IPS-18c (cell line): ENCODE measurements at regions not wholly inside any gene's neighbourhood (a gene's known extent, or its start where the extent isn't known, plus 50 kb on each side); places are given as distances from the start of the nearest gene placed in this dataset.
"Not testable (repeated sequence)": the region's sequence is repeated elsewhere in the genome, so short reads cannot be mapped to it uniquely, and the experiment has no call there.

Experiments used
- H3K4me3 ChIP-seq: 2 replicates; pipeline ENCODE4 v1.7.0; 2013; ENCODE audit warnings: low read depth, mild to moderate bottlenecking, low read length, moderate library complexity; ENCODE audit not compliant: insufficient read depth
- H3K9me3 ChIP-seq: one replicate; pipeline ENCODE4 v1.6.1; 2013; ENCODE audit warnings: mild to moderate bottlenecking, low read length, moderate library complexity; ENCODE audit not compliant: control insufficient read depth, insufficient read depth

- H3K4me3 ChIP-seq = no peak overlapping the region
These were observed 62.5 kb upstream of the EPHB3 start for GRCh38 chr3:184498986-184499606.

GRCh38 chr3:184500344-184500923 lies 61.2 kb upstream of the EPHB3 start:
- H3K9me3 ChIP-seq = peaks cover 2% of the 10 kb centered on the region

More at GRCh38 chr3:184498986-184499606, 62.5 kb upstream of the EPHB3 start:
- peaks cover 2% of the 10 kb centered on the region for H3K9me3 ChIP-seq

GRCh38 chr3:184502123-184502667 lies 59.4 kb upstream of the EPHB3 start:
- Histone ChIP-seq H3K4me3 (no peak overlapping the region), H3K9me3 (peaks cover 2% of the 10 kb centered on the region)

More at GRCh38 chr3:184500344-184500923, 61.2 kb upstream of the EPHB3 start:
- peak overlapping the region; percentile 5; the same call in 1 of the 2 replicates for H3K4me3 ChIP-seq

GRCh38 chr3:184502841-184503240 lies 58.7 kb upstream of the EPHB3 start:
- not testable (repeated sequence) for H3K9me3 ChIP-seq, H3K4me3 ChIP-seq

- H3K4me3 ChIP-seq = no peak overlapping the region
- H3K9me3 ChIP-seq = peaks cover 2% of the 10 kb centered on the region
These were observed 57.9 kb upstream of the EPHB3 start for GRCh38 chr3:184503647-184504046.

- H3K4me3 ChIP-seq = no peak overlapping the region
- peaks cover 2% of the 10 kb centered on the region for H3K9me3 ChIP-seq
These were observed 56.3 kb upstream of the EPHB3 start for GRCh38 chr3:184505076-184505878.

- no peak overlapping the region for H3K4me3 ChIP-seq
- peaks cover 4% of the 10 kb centered on the region for H3K9me3 ChIP-seq
These were observed 55.0 kb upstream of the EPHB3 start for GRCh38 chr3:184506561-184506991.

GRCh38 chr3:184508938-184509337 lies 52.6 kb upstream of the EPHB3 start:
- no peak overlapping the region for H3K4me3 ChIP-seq
- H3K9me3 ChIP-seq = peaks cover 2% of the 10 kb centered on the region

- no peak overlapping the region for H3K4me3 ChIP-seq
- peaks cover 2% of the 10 kb centered on the region for H3K9me3 ChIP-seq
These were observed 49.8 kb upstream of the EPHB3 start for GRCh38 chr3:184511741-184512140.
